GM19468 (cell line): ENCODE measurements at regions not wholly inside any gene's neighbourhood (a gene's known extent, or its start where the extent isn't known, plus 50 kb on each side); places are given as distances from the start of the nearest gene placed in this dataset.

ENCODE experiments used
- ATAC-seq: cut with Tn5 transposase; IDR thresholded peaks from one replicate; pipeline ENCODE4 v1.9.1; 2021; ENCODE audit warnings: mild to moderate bottlenecking, moderate library complexity, moderate number of reproducible peaks; ENCODE audit not compliant: unreplicated experiment; ENCODE audit errors: extremely low read depth

GRCh38 chr9:110105107-110105506 is 102.9 kb downstream of the C9orf152 start:
- no peak for ATAC-seq

DNA sequence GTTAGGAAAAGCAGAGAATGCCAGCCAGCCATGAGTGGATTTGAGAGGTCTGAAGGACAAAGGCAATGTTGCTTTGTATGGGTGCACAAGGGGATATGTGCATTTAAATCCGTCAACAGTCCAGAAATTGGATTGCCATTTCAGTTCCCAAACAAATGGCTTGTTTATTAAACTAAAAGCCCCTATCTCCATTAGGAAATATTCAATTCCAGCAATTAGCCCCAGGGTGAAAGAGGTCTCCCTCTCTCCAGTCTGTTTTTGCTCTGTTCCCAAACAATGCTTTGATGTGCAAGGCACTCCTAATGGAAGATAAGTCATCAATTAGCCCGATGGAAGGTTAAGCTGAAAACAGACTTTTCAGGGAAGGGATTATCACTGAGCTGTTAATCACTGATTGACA is 101.3 kb downstream of the C9orf152 start:
- no peak for ATAC-seq

DNA sequence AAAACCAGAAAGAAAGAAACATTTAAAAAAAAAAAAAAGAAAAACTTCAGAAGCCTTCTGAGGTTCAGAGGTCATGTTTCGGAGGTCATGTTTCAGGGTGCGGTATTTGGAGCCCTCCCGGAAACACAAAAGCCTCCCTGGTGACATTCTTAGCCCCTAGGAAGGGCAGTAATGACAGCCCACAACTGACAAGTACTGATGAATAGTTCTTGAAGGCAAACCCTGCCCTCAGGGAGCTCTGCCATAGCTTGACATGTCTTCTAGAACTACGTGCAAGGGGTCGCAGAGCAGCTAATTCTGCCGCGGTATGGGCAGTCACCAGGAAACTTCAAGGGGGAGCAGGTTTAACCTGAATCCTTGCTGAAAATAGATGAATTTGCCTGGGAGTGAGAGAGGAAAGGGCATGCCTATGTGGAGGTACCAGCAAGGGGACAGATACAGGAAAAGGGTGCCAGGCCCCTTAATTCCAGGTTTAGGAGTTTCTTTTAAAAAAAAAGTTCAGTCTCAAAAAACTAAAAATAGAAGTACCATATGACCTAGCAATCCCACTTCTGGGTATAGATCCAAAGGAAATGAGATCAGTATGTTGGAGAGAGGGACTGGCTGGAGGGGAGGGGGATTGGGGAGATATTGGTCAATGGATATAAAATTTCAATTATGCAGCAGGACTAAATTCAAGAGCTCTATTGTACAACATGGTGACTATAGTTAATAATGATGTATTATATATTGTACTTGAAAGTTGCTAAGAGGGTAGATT is 98.4 kb downstream of the C9orf152 start:
- ATAC-seq: no peak

DNA sequence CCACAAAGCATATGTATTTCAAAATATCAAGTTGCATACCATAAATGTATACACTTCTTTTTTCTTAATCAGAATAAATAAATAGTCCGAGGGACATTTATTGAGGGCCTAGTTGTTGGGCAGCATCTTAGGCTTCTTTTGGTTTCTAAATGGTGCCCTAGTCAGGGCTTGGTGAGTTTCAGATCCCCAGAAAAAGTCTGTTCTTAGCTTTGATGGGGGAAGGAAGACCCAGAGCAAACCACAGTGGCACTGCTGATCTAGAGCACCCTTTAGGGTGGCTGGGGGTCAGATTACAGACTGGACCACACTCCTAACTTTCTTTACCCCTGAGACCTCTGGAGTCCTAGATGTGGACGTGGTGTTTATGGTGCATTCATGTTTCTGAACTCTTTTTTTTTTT is 97.8 kb downstream of the C9orf152 start:
- peak; percentile 91 for ATAC-seq

DNA sequence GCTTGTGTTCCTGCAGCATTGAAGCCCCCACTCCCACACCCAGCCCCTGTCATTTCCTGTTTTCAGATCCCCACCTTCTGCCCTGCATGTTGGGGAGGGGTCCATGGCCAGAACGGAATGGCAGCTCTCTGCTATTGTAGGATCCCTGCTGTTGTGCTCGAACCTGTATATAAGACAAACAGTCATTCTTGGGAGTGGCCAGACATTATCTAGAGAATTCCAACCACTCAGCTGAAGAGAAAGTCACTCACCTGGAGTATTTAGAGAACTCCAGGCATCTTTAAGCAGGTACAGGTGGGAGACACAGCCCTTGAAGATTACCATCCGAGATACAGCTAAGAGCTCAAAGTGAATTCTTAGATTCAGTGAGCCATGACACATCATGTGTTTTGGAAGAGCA is 96.1 kb downstream of the C9orf152 start:
- no peak for ATAC-seq

DNA sequence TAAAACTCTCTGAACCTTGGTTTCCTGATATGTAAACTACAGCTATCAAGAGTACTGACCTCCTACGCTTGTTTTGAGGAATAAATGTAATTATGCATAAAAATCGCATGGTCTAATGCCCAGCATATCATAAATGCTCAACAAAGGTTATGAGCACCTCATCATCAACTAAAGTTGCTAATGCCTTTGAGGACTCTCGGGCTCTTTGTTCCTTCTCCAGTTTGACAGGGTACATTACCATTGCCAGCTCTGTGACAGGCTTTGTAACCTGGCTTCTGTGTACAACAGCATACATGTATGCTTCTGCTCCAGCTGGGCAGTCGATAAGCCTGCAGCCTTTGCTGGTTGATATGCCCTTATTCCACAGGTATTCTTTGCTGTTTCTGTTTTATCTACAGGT is 95.2 kb downstream of the C9orf152 start:
- no peak for ATAC-seq

DNA sequence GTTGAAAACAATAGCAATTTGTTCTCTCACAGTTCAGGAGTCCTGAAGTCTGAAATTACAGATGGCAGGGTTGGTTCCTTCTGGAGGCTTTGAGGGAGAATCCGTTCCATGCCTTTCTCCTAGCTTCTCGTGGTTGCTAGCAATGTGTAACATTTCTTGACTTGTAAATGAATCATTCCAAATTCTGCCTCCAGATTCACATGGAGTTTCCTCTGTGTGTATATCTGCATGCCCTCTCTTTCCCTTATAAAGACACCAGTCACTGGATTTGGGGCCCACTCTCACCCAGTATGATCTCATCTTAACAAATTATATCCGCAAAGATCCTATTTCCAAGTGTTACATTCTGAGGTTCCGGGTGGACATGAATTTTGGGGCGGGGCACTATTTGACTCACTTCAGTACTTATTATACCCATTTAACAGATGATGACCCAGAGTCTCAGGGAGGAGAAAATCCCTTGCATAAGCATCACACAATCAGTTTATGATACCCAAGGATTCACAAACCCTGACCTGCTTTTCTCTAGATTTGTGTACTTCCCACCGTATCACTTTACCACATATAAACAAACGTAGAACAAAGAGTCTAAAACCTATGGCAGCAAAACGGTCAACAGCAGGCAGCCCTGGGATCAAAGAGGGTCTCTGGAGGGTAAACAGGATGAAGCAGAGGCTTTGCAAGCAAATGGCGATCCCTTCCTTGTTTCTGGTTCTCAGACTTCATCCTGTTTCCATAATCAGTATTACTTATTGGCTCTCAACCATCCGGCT is 93.7 kb downstream of the C9orf152 start:
- no peak for ATAC-seq

- ATAC-seq: no peak
Observed at GRCh38 chr9:110114859-110115201, 93.1 kb downstream of the C9orf152 start.

- no peak for ATAC-seq
Observed at GRCh38 chr9:110115341-110115820, 92.6 kb downstream of the C9orf152 start.

DNA sequence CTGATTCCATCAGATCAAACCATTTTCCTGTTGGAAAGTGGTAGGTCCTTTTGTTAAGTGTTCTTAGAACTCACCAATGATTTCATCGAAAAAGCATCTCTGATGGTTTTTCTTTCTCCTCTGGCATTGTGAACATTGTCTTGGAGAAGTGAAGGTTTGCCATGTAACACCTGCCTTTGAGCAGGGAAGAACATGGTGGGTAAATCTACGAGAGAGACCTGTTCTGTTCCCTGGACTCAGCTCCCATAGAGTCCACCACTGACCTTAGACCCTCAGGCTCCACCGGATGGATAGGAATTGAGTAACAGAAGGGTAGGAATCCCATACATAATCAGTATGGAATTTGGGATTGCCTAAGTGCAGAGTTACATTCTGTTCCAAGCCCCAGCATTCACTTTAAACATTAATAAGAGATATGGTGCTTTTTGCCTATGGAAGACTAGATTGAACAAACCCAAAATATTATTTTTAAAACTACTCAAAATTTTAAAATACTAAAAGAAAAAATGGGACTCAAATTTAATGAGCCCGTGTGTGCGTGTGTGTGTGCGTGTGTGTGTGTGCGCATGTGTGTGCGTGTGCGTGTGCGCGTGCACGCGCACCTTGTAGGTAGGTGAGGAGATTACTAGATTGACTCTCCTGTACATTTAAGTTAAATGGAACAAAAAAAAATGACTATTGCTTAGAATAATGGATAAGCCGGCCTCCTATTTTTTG is 92.0 kb downstream of the C9orf152 start:
- no peak for ATAC-seq

DNA sequence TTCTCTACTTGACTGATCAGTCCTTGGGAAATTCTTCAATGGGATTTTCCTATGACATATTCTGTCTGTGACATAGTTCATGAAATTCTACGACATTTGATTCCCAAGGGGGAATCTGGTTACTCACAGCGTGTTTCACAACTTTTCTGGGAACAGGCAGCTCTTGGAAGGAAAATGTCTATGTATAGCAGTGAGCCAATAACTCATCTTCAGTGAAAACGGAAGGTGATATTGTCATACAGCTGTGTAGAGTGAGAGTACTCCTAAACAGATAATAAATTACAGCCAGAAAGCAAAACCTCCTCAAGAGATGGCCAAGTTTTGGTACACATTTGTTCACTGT is 91.4 kb downstream of the C9orf152 start:
- no peak for ATAC-seq

DNA sequence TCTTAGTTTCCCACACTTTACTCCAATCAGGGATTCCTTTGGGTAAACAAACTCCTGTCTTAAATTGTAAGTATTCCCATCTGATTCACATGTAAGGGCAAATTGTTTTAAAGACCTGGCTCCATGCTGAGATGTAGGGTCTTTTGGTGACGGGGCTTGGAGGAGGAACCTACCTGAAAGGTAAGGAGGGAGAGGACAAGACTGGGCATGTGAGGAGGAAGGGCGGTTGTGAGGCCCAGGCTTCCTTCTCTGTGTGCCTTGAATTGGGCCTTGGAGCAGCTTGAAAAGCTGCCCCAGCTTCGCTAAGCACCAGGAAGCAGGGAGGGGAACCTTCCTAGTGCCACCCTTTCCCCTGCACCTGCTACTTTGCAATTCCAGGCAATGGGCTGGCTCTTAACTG is 86.8 kb downstream of the C9orf152 start:
- no peak for ATAC-seq

DNA sequence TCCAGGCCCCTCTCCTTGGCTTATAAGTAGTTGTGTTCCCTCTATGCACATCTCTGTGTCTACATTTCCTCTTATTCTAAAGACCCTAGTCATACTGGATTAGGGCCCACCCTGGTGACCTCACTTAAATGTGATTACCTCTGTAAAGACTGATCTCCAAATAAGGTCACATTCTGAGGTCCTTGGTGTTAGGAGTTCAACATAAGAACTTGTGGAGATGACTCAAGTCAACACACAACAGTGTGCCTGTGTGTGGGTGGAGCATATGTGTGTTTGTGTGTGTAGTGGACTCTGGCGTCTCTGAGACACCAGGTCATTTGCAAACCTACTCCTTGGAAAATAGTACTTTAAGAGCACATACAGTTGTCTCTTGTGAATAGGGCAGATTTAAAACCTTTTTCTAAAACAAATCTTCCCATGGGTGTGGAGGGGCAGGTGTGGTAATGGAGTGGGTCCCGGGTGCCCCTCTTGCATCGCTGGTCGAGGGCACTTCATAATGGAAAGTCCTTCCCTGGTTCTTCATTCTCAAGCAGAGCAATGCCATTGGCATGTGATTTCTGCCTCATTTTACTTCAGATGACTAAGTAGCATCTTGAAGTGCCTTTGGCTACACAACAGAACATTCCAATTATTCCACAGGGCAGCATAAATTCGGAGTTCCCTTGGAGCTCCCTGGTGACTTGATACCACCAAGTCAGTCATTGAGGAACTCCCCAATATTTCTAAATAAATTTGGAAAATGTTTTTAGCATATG is 84.4 kb downstream of the C9orf152 start:
- ATAC-seq: no peak

- ATAC-seq: no peak
Observed at GRCh38 chr9:110124439-110124838, 83.5 kb downstream of the C9orf152 start.

GRCh38 chr9:110125207-110125751 is 82.7 kb downstream of the C9orf152 start:
- ATAC-seq: no peak

DNA sequence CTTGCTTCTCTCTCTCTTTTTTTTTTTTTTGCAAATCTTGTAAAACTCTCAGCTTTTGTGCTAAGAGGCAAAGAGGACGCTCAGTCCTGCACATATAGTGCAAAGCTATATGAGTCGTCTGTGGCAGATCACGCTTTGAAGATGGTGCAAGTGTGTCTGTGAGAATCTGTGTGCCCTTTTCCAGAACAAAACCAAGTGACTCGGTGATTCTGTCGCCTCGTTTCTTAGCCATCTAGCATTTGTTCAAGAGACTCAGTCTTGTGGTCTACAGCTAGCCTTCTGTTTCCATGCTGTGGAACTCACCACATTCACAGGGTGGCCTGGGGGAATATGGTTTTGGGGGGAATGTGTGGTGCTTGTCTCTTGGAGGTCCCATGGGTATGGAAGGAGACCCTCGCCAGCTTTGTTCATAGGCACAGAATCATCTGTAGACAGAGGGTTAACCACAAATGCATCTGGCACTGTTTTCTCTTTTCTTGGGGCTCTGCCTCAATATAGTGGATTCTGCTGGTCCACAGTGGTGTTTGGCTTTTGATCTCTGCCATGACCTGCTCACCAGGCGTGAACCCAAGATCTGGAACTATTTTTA is 82.1 kb downstream of the C9orf152 start:
- no peak for ATAC-seq

DNA sequence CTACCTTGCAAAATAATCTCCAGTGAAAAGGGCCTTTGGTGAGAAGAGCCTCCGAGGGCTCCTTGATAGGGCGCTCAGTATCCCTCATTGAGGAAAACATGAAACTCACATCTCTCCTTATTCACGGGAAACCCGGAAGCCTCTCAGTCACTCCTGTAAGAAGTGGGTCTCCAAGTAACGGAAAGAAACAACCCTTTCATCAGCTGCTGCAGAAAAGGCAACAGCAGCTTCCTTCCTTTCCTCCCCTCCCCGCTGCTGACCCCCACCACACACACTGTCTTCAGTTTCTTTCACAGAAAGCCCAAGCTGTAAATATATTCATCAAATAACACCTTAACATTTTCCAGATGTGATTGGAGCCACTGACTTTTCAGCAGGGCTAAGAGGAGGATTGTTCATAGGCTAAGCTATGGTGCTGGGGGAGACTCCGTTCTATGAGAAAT is 81.4 kb downstream of the C9orf152 start:
- no peak for ATAC-seq

GRCh38 chr9:110126986-110127864 is 80.7 kb downstream of the C9orf152 start:
- ATAC-seq: no peak
